GM12892 (cell line): ENCODE measurements at regions not wholly inside any gene's neighbourhood (a gene's known extent, or its start where the extent isn't known, plus 50 kb on each side); places are given as distances from the start of the nearest gene placed in this dataset.
"Not testable (repeated sequence)": the region's sequence is repeated elsewhere in the genome, so short reads cannot be mapped to it uniquely, and the experiment has no call there.

ENCODE experiments used
- DNase-seq: peaks from one replicate; pipeline ENCODE4 v3.0.0; 2011; ENCODE audit not compliant: insufficient read length
- FAIRE-seq: peaks from 2 replicates; lab custom pipeline; 2011; peaks lifted over from hg19 to GRCh38; lab: Jason Lieb, UNC
- POLR2A ChIP-seq: IDR thresholded peaks from 2 replicates; pipeline ENCODE4 v1.6.1; 2011; ENCODE audit warnings: low read depth, low read length, control low read depth
- POLR2AphosphoS5 ChIP-seq: IDR thresholded peaks from 2 replicates; pipeline ENCODE4 v1.6.1; 2011; ENCODE audit warnings: low read depth, low read length, control low read depth
- TAF1 ChIP-seq: IDR thresholded peaks from 2 replicates; pipeline ENCODE4 v1.6.1; 2011; ENCODE audit warnings: low read depth, mild to moderate bottlenecking, control low read depth, low read length, borderline replicate concordance

GRCh38 chr7:81187753-81188152, 268.9 kb upstream of the SEMA3C start:
- TF ChIP-seq TAF1 (no peak), POLR2AphosphoS5 (no peak), POLR2A (no peak)
- FAIRE-seq (no peak), DNase-seq (no peak)

- DNase-seq (no peak), FAIRE-seq (no peak)
- TF ChIP-seq TAF1 (no peak), POLR2A (no peak), POLR2AphosphoS5 (no peak)
Measured at GRCh38 chr7:81186691-81187090, 267.8 kb upstream of the SEMA3C start.

DNA sequence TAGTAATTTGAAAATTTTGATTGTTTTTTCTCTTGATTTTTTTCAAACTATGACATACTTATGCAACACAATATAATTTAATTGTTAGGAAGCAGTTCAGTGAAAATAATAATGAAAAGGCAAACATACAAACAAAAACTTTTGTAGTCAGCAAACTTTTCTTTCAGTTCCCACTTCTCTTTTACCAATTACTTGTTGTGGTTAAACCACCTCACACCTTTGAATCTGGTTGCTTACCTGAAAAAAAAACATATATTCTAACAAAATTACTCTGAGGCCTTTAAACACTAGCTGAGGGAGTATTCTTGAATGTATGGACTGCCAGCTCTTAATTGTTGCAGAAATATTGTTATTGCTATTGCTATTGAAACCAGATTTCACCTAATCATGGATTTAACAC, 266.2 kb upstream of the SEMA3C start:
- TF ChIP-seq TAF1 (no peak), POLR2AphosphoS5 (no peak), POLR2A (no peak)
- no peak for DNase-seq
- no peak for FAIRE-seq

DNA sequence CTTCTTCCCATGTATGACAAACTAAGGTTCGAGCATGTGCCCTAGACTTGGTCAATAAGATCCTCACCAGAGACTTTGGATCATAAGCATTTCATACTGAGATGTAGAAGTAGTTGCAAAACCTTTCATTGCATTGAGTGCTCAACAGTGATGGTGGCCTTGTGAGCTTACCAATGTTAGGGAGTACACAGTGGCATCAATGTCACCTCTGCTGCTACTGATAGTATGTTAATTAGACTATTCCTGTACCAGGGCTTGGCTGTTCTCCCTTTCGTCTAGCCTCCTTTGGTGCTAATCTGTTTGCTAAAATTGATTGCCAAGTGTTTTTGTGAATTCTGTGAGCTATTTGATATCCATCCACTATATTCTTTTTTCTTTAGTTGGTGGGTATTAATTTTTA, 264.5 kb upstream of the SEMA3C start:
- TF ChIP-seq POLR2A (no peak), TAF1 (no peak), POLR2AphosphoS5 (no peak)
- DNase-seq (no peak), FAIRE-seq (no peak)

DNA sequence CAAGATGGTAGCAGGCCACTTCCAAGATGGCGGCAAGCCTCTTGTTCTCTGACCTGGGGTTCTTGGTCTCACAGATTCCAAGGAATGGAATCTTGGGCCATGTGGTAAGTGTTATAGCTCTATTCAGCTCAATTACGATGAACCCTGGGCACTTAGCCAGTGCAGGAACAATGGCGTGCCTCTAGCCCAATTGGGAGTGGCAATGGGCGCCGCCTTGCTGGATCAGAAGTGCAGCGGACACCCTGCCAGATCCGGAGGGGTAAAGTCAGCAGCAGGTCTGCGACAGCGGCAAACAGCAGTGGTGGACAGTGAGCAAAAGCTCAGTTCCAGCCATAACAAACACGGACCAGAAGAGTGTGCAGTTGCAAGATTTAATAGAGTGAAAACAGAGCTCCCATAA, 263.2 kb upstream of the SEMA3C start:
- FAIRE-seq, DNase-seq: not testable (repeated sequence)

DNA sequence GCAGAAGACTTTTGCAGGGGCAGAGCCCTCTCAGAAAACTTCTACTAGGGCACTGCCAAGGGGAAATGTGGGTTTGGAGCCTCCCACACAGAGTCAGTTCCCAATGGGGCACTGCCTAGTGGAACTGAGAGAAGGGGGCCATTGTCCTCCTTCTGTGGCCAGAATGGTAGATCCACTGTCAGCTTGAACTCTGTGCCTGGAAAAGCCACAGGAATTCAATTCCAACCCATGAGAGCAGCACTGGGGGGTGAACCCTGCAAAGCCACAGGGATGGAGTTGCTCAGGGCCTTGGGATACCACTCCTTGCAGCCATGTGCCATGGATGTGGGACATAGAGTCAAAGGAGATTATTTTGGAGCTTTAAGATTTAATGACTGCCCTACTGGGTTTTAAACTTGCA, 262.2 kb upstream of the SEMA3C start:
- TF ChIP-seq TAF1: no peak
- TF ChIP-seq POLR2A: no peak
- no peak for TF ChIP-seq POLR2AphosphoS5

DNA sequence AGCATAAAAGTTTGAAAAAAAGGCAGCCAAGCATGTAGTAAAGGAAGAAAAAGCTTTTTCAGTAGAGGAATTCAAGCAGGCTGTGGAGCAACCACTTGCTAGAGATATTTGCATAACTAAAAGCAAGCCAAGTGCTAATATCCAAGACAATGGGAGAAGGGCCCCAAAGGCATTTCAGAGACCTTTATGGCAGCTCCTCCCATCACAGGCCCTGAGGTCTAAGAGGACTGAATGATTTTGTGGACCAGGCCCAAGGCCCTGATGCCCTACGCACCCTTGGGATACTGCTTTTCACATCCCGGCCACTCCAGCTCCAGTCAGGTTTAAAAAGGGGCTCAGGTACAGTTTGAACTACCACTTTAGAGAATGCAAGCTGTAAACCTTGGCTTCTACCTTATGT, 261.7 kb upstream of the SEMA3C start:
- TF ChIP-seq POLR2A (no peak), POLR2AphosphoS5 (no peak), TAF1 (no peak)
- FAIRE-seq: no peak

More for the DNA sequence above, 262.2 kb upstream of the SEMA3C start:
- DNase-seq: no peak
- FAIRE-seq: no peak

GRCh38 chr7:81175275-81175940, 256.6 kb upstream of the SEMA3C start:
- no peak for DNase-seq
- no peak for FAIRE-seq
- TF ChIP-seq POLR2AphosphoS5 (no peak), POLR2A (no peak), TAF1 (no peak)

More for the DNA sequence above, 261.7 kb upstream of the SEMA3C start:
- no peak for DNase-seq

DNA sequence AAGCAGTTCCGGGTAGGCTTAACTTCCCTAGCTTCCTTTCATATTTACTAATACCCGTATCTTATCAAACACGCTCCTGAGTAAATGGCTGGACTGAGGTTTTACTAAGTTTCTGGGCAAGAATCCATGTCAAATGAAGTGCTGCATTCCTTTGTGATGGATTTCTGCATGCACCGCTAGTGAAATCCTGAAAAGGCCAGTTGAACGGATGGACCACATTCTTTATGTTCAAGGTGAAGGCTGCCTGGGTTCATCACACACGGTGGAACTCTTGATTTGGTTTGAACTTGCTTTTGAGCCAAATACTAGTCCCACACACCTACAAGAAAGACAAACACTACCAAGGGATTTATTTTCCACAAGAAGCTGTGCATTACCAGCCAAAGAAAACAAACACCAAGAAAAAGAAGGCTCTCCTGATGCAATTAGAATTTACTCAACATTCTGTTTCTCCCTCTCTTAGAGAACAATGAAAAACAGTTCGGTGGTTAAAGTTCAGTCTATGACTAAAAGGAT, 255.0 kb upstream of the SEMA3C start:
- FAIRE-seq: no peak

DNA sequence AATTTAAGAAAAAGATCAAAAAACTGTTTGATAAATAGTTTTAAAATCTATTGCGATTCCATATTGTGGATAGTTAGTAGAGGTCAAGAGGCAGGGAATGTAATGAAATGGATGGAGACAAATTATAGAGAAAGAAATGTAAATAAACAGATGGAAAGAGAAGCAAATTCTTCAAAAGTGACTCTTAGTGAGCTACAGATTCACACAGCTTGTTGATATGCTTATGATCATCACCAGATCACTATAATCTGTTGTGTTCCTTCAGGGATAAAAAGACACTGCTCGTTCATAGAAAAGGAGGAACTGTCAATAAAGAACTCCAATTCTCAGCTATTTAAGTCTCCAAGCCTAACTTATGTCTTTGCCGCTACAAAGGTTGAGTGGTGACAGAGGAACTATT, 251.4 kb upstream of the SEMA3C start:
- DNase-seq (no peak), FAIRE-seq (no peak)
- no peak for TF ChIP-seq TAF1
- no peak for TF ChIP-seq POLR2A
- no peak for TF ChIP-seq POLR2AphosphoS5

More for the DNA sequence above, 255.0 kb upstream of the SEMA3C start:
- DNase-seq: no peak
- TF ChIP-seq POLR2AphosphoS5 (no peak), POLR2A (no peak), TAF1 (no peak)

GRCh38 chr7:81167934-81168333, 249.1 kb upstream of the SEMA3C start:
- FAIRE-seq: no peak
- no peak for TF ChIP-seq POLR2A
- no peak for TF ChIP-seq TAF1
- no peak for TF ChIP-seq POLR2AphosphoS5
- no peak for DNase-seq

DNA sequence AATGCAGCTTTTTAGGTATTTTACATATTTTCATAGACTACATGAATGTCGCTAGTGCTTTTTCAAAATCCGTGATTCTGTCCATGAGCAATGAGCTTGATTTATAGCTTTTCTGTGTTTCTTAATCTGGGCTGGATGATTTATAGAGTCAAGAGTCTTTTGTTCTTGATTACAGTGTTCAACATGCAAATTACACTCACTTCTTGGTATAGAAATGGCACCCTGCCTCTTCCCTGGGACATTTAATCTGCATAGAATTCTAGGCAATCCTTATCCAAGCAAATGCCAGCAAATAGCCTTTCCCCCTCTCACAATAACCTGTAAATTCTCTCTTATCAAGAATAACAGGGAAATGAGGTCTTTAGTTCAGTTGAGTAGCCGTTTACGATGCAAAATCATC, 246.2 kb upstream of the SEMA3C start:
- no peak for FAIRE-seq
- no peak for TF ChIP-seq POLR2A
- no peak for TF ChIP-seq TAF1
- no peak for TF ChIP-seq POLR2AphosphoS5
- DNase-seq: no peak
